ENCODE measurements at regions not wholly inside any gene's neighbourhood (a gene's known extent, or its start where the extent isn't known, plus 50 kb on each side); places are given as distances from the start of the nearest gene placed in this dataset.
"Not testable (repeated sequence)": the region's sequence is repeated elsewhere in the genome, so short reads cannot be mapped to it uniquely, and the experiment has no call there.

GRCh38 chr13:90308249-90308648, 1039.2 kb upstream of the MIR17HG start:
- DNase-seq: no peak

- no peak for DNase-seq
Measured at GRCh38 chr13:90311929-90312328, 1035.6 kb upstream of the MIR17HG start.

GRCh38 chr13:90315061-90315460, 1032.4 kb upstream of the MIR17HG start:
- DNase-seq: no peak

- no peak for DNase-seq
Measured at GRCh38 chr13:90320664-90321063, 1026.8 kb upstream of the MIR17HG start.

GRCh38 chr13:90321281-90321931, 1026.1 kb upstream of the MIR17HG start:
- DNase-seq: no peak

GRCh38 chr13:90329641-90330040, 1017.8 kb upstream of the MIR17HG start:
- DNase-seq: no peak

GRCh38 chr13:90331974-90332373, 1015.5 kb upstream of the MIR17HG start:
- DNase-seq: no peak

GRCh38 chr13:90336507-90336906, 1011.0 kb upstream of the MIR17HG start:
- no peak for DNase-seq

GRCh38 chr13:90341348-90341747, 1006.1 kb upstream of the MIR17HG start:
- not testable (repeated sequence) for DNase-seq

GRCh38 chr13:90348477-90349136, 998.9 kb upstream of the MIR17HG start:
- not testable (repeated sequence) for DNase-seq

GRCh38 chr13:90352763-90353162, 994.7 kb upstream of the MIR17HG start:
- DNase-seq: no peak

GRCh38 chr13:90355162-90355751, 992.2 kb upstream of the MIR17HG start:
- DNase-seq: no peak

- DNase-seq: no peak
Measured at GRCh38 chr13:90360785-90361184, 986.7 kb upstream of the MIR17HG start.

GRCh38 chr13:90362707-90363106, 984.8 kb upstream of the MIR17HG start:
- no peak for DNase-seq

- no peak for DNase-seq
Measured at GRCh38 chr13:90365130-90365529, 982.4 kb upstream of the MIR17HG start.

GRCh38 chr13:90374168-90374567, 973.3 kb upstream of the MIR17HG start:
- no peak for DNase-seq

GRCh38 chr13:90375851-90376250, 971.6 kb upstream of the MIR17HG start:
- DNase-seq: no peak

- no peak for DNase-seq
Measured at GRCh38 chr13:90382425-90382824, 965.1 kb upstream of the MIR17HG start.

GRCh38 chr13:90385781-90386489, 961.6 kb upstream of the MIR17HG start:
- DNase-seq: no peak

- DNase-seq: no peak
Measured at GRCh38 chr13:90388887-90389452, 958.5 kb upstream of the MIR17HG start.

GRCh38 chr13:90389537-90389936, 958.0 kb upstream of the MIR17HG start:
- DNase-seq: no peak

- DNase-seq: no peak
Measured at GRCh38 chr13:90393408-90393807, 954.1 kb upstream of the MIR17HG start.

GRCh38 chr13:90395348-90395747, 952.1 kb upstream of the MIR17HG start:
- DNase-seq: no peak

Measured in GF-D8 (cell line).